Spleen (tissue), 7 donors: ENCODE measurements at regions not wholly inside any gene's neighbourhood (a gene's known extent, or its start where the extent isn't known, plus 50 kb on each side); places are given as distances from the start of the nearest gene placed in this dataset.

Experiments
- CTCF ChIP-seq, 11 experiments: fragments of 200-600 bp in 7 of 11; fragments of 450-650 bp in 4 of 11; sonication (generic) in 4 of 11; IDR thresholded peaks in 8 of 11; conservative IDR thresholded peaks in 3 of 11; 1 replicate in 7 of 11; 2 replicates in 4 of 11; pipeline versions ENCODE4 v1.4.0 to v1.8.0; 2016 to 2021; ENCODE audit warnings: antibody characterized with exemption in 11 of 11, inconsistent platforms in 4 of 11, mild to moderate bottlenecking in 1 of 11
- POLR2A ChIP-seq, 3 donors: fragments of 450-650 bp; IDR thresholded peaks; one replicate each; pipeline ENCODE4 v1.5.1; 2017; ENCODE audit warnings: antibody characterized with exemption in 3 of 3, mild to moderate bottlenecking in 1 of 3
- donor health status: DM: no; HTN: no; CAD: no; lungs with moderate emphysema.
- donor health status: DM: no; HTN: no; CAD: no.
- donor health status: DM: no; HTN: no; CAD: no.

- no peak for TF ChIP-seq POLR2A (IDR thresholded peaks at IDR 0.05)
- TF ChIP-seq CTCF (IDR thresholded peaks at IDR 0.05 in 8 of 11, conservative IDR thresholded peaks at IDR 0.05 in 3 of 11), result no peak
Observed at GRCh38 chr6:51302431-51302830, 483.8 kb downstream of the TFAP2B start.
